Sigmoid colon (tissue), 6 donors: ENCODE measurements at regions not wholly inside any gene's neighbourhood (a gene's known extent, or its start where the extent isn't known, plus 50 kb on each side); places are given as distances from the start of the nearest gene placed in this dataset.

Experiments used
- DNase-seq: peaks from one replicate; pipeline ENCODE4 v3.0.0-alpha.2; 2019
- H3K27ac ChIP-seq, 4 donors: fragments of 200-600 bp; sonication (generic); one replicate each; pipeline ENCODE4 v1.5.1; 2016 to 2019; ENCODE audit warnings: mild to moderate bottlenecking in 1 of 4
- H3K27me3 ChIP-seq, 3 donors: fragments of 200-600 bp; sonication (generic); one replicate each; pipeline ENCODE4 v1.5.1; 2019; ENCODE audit warnings: mild to moderate bottlenecking in 1 of 3
- H3K36me3 ChIP-seq, 4 donors: fragments of 200-600 bp; sonication (generic); one replicate each; pipeline ENCODE4 v1.5.1; 2016 to 2019
- H3K4me1 ChIP-seq, 4 donors: fragments of 200-600 bp; sonication (generic); one replicate each; pipeline ENCODE4 v1.5.1; 2017 to 2019
- H3K4me3 ChIP-seq, 4 donors: fragments of 200-600 bp; sonication (generic); one replicate each; pipeline ENCODE4 v1.5.1; 2017 to 2019; ENCODE audit warnings: mild to moderate bottlenecking in 2 of 4, moderate library complexity in 1 of 4
- H3K9me3 ChIP-seq, 4 donors: fragments of 200-600 bp in 3 of 4; sonication (generic) in 3 of 4; one replicate each; pipeline versions ENCODE4 v1.5.1 to v1.6.1; 2013 to 2019
- EP300 ChIP-seq, 4 donors: sonication (generic); formaldehyde crosslinking; IDR thresholded peaks; one replicate each; pipeline ENCODE4 v1.6.1; 2017; ENCODE audit warnings: antibody characterized with exemption in 4 of 4
- POLR2A ChIP-seq, 2 donors: fragments of 450-650 bp; IDR thresholded peaks; one replicate each; pipeline ENCODE4 v1.6.1; 2016; ENCODE audit warnings: antibody characterized with exemption in 2 of 2, mild to moderate bottlenecking in 2 of 2, moderate library complexity in 2 of 2
- POLR2AphosphoS5 ChIP-seq, 4 donors: sonication (generic); formaldehyde crosslinking; IDR thresholded peaks; one replicate each; pipeline ENCODE4 v1.6.1; 2017; ENCODE audit warnings: antibody characterized with exemption in 4 of 4
- WGBS, 2 donors: extraction: QIAGEN DNeasy Blood & Tissue Kit; methylation state at CpG; one replicate each; pipeline ENCODE4 v1.1.7; 2013; 5-methylcytosine and 5-hydroxymethylcytosine counted together
- intact Hi-C: fragments of 100-400 bp; cut with DNase I; formaldehyde crosslinking; loops from one replicate; pipeline ENCODE4 v1.15.1; 2023
- TF ChIP-seq, protein P1 (sequence below), 4 experiments: fragments of 450-650 bp in 3 of 4; fragments of 200-600 bp in 1 of 4; IDR thresholded peaks; one replicate each; pipeline ENCODE4 v1.5.1; 2016 to 2019; ENCODE audit warnings: antibody characterized with exemption in 4 of 4, mild to moderate bottlenecking in 3 of 4, moderate library complexity in 2 of 4
- donor health status: healthy with polysubstance abuse.
- donor health status: healthy.

- no peaks in the 10 kb centered on the region for H3K9me3 ChIP-seq
- no peak overlapping the region for H3K27ac ChIP-seq
- WGBS, 2 donors = 70 to 85% methylated on average over 3 of the region's 3 CpGs
- no peaks in the 10 kb centered on the region for H3K36me3 ChIP-seq
- no peaks in the 10 kb centered on the region for H3K4me1 ChIP-seq
- TF ChIP-seq, protein P1, sequence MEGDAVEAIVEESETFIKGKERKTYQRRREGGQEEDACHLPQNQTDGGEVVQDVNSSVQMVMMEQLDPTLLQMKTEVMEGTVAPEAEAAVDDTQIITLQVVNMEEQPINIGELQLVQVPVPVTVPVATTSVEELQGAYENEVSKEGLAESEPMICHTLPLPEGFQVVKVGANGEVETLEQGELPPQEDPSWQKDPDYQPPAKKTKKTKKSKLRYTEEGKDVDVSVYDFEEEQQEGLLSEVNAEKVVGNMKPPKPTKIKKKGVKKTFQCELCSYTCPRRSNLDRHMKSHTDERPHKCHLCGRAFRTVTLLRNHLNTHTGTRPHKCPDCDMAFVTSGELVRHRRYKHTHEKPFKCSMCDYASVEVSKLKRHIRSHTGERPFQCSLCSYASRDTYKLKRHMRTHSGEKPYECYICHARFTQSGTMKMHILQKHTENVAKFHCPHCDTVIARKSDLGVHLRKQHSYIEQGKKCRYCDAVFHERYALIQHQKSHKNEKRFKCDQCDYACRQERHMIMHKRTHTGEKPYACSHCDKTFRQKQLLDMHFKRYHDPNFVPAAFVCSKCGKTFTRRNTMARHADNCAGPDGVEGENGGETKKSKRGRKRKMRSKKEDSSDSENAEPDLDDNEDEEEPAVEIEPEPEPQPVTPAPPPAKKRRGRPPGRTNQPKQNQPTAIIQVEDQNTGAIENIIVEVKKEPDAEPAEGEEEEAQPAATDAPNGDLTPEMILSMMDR (IDR thresholded peaks at IDR 0.05) = no peak
- TF ChIP-seq POLR2AphosphoS5 (IDR thresholded peaks at IDR 0.05) = no peak
- H3K4me3 ChIP-seq = no peak overlapping the region
- H3K27me3 ChIP-seq = peaks cover 0 to 2% (median 0%) of the 10 kb centered on the region in 3 donors
- intact Hi-C loops = no loop called here
- DNase-seq = no peak
Measured at GRCh38 chr2:14134771-14135170, 497.7 kb upstream of the LRATD1 start.

GRCh38 chr2:14136030-14136429 lies 496.5 kb upstream of the LRATD1 start:
- H3K4me3 ChIP-seq = no peak overlapping the region
- DNase-seq = no peak
- peaks cover 0 to 2% (median 0%) of the 10 kb centered on the region in 3 donors for H3K27me3 ChIP-seq
- intact Hi-C loops = no loop called here
- WGBS, 2 donors = 86 to 90% methylated on average over 2 of the region's 2 CpGs
- H3K4me1 ChIP-seq = no peaks in the 10 kb centered on the region
- H3K27ac ChIP-seq = no peak overlapping the region
- H3K9me3 ChIP-seq = no peaks in the 10 kb centered on the region
- no peak for TF ChIP-seq EP300 (IDR thresholded peaks at IDR 0.05)
- TF ChIP-seq POLR2AphosphoS5 (IDR thresholded peaks at IDR 0.05) = no peak
- TF ChIP-seq POLR2A (IDR thresholded peaks at IDR 0.05) = no peak
- TF ChIP-seq, protein P1 (IDR thresholded peaks at IDR 0.05) = no peak
- no peaks in the 10 kb centered on the region for H3K36me3 ChIP-seq

DNA sequence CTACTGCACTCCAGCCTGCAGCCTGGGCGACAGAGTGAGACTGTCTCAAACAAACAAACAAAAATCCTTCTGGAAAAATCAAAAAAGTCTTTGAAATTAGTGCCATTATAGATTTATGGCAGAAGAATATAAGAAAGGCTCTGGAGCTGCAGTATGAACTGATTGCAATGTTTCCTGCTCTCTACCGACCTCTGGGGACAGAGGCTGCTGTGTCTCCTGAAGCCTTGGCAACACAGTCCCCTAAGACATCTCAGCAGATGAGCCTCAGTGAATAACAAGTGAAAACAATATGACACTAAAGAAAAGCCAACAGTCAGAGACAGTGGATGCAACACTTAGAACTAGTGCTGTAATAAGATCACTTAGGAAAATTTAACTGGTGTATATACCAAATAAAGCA lies 494.9 kb upstream of the LRATD1 start:
- no peaks in the 10 kb centered on the region for H3K36me3 ChIP-seq
- intact Hi-C loops = no loop called here
- H3K27me3 ChIP-seq = peaks cover 0 to 2% (median 0%) of the 10 kb centered on the region in 3 donors
- H3K27ac ChIP-seq = no peak overlapping the region
- TF ChIP-seq POLR2A (IDR thresholded peaks at IDR 0.05) (no peak), POLR2AphosphoS5 (IDR thresholded peaks at IDR 0.05) (no peak), EP300 (IDR thresholded peaks at IDR 0.05) (no peak)
- TF ChIP-seq, protein P1 (IDR thresholded peaks at IDR 0.05) = no peak
- no peak for DNase-seq
- H3K4me1 ChIP-seq = no peaks in the 10 kb centered on the region
- H3K9me3 ChIP-seq = no peaks in the 10 kb centered on the region
- no peak overlapping the region for H3K4me3 ChIP-seq
- WGBS, 2 donors = 42 to 75% methylated on average over 2 of the region's 2 CpGs

DNA sequence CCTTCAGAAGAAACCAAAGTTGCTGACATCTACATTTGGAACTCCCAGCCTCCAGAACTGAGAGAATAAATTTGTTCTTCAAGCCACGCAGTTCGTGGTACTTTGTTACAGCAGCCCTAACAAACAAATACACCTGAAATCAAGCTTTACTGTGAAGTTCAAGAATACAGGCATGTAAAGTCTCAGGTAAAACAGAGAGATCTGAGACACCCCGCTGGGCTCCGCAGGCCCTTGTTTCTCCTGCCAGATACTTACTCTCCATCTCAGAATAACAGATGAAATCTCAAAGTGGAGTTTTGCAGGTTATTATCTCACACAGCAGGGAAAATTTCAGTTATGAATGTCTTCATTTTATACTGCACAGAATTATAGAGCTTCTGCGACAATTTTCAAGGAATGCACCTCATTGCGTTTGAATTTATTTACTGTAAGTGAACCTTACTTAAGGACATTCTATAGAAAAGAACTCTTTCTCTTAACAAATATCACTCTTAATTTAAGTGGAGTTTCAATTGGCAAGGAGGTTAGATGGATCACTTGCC lies 492.4 kb upstream of the LRATD1 start:
- TF ChIP-seq EP300 (IDR thresholded peaks at IDR 0.05) (no peak), POLR2A (IDR thresholded peaks at IDR 0.05) (no peak), POLR2AphosphoS5 (IDR thresholded peaks at IDR 0.05) (no peak)
- TF ChIP-seq, protein P1 (IDR thresholded peaks at IDR 0.05) = no peak
- Histone ChIP-seq H3K36me3 (no peaks in the 10 kb centered on the region), H3K9me3 (no peaks in the 10 kb centered on the region), H3K4me3 (no peak overlapping the region), H3K27me3 (no peaks in the 10 kb centered on the region), H3K27ac (no peak overlapping the region), H3K4me1 (no peaks in the 10 kb centered on the region)
- intact Hi-C loops = no loop called here
- no peak for DNase-seq
- WGBS, 2 donors = 79 to 89% methylated on average over 6 of the region's 6 CpGs

- intact Hi-C loops = no loop called here
- H3K9me3 ChIP-seq = no peaks in the 10 kb centered on the region
- H3K4me3 ChIP-seq = no peak overlapping the region
- no peak for DNase-seq
- H3K4me1 ChIP-seq = no peaks in the 10 kb centered on the region
- H3K27ac ChIP-seq = no peak overlapping the region
- no peaks in the 10 kb centered on the region for H3K36me3 ChIP-seq
- TF ChIP-seq EP300 (IDR thresholded peaks at IDR 0.05) (no peak), POLR2A (IDR thresholded peaks at IDR 0.05) (no peak), POLR2AphosphoS5 (IDR thresholded peaks at IDR 0.05) (no peak)
- TF ChIP-seq, protein P1 (IDR thresholded peaks at IDR 0.05) = no peak
- H3K27me3 ChIP-seq = no peaks in the 10 kb centered on the region
Measured at GRCh38 chr2:14143435-14143834, 489.1 kb upstream of the LRATD1 start.
